Liver (tissue), 8 donors: ENCODE measurements at regions not wholly inside any gene's neighbourhood (a gene's known extent, or its start where the extent isn't known, plus 50 kb on each side); places are given as distances from the start of the nearest gene placed in this dataset.

ENCODE experiments used
- DNase-seq: peaks from one replicate; pipeline ENCODE4 v3.0.0-alpha.2; 2017; ENCODE audit warnings: low spot score
- H3K27ac ChIP-seq, 2 donors: one replicate each; pipeline ENCODE4 v1.7.0; 2013; ENCODE audit warnings: inconsistent platforms in 2 of 2, low read length in 2 of 2, control low read depth in 1 of 2, low read depth in 1 of 2, mild to moderate bottlenecking in 1 of 2
- H3K27me3 ChIP-seq, 4 donors: one replicate each; pipeline versions ENCODE4 v1.6.1 to v1.7.0; 2013; ENCODE audit warnings: low read length in 3 of 4, inconsistent platforms in 1 of 4, mild to moderate bottlenecking in 1 of 4, moderate library complexity in 1 of 4; ENCODE audit not compliant: control insufficient read depth in 4 of 4, insufficient read depth in 4 of 4
- H3K36me3 ChIP-seq, 4 donors: one replicate each; pipeline versions ENCODE4 v1.6.1 to v1.7.0; 2013; ENCODE audit warnings: low read length in 3 of 4, mild to moderate bottlenecking in 3 of 4, low read depth in 1 of 4, moderate library complexity in 1 of 4; ENCODE audit not compliant: control insufficient read depth in 4 of 4, insufficient read depth in 3 of 4
- H3K4me1 ChIP-seq, 4 donors: one replicate each; pipeline versions ENCODE4 v1.6.1 to v1.7.0; 2013; ENCODE audit warnings: low read length in 3 of 4, mild to moderate bottlenecking in 3 of 4, moderate library complexity in 1 of 4; ENCODE audit not compliant: control insufficient read depth in 4 of 4, insufficient read depth in 4 of 4
- H3K4me3 ChIP-seq, 3 donors: one replicate each; pipeline versions ENCODE4 v1.6.1 to v1.7.0; 2013; ENCODE audit warnings: low read length in 3 of 3, control low read depth in 1 of 3, low read depth in 1 of 3, mild to moderate bottlenecking in 1 of 3
- H3K9ac ChIP-seq, 2 donors: one replicate each; pipeline ENCODE4 v1.7.0; 2013; ENCODE audit warnings: low read length in 2 of 2, mild to moderate bottlenecking in 2 of 2, moderate library complexity in 2 of 2, control low read depth in 1 of 2, low read depth in 1 of 2
- H3K9me3 ChIP-seq, 4 donors: one replicate each; pipeline versions ENCODE4 v1.6.1 to v1.7.0; 2013; ENCODE audit warnings: low read length in 3 of 4; ENCODE audit not compliant: control insufficient read depth in 4 of 4
- EGR1 ChIP-seq, 2 donors: IDR thresholded peaks; 2 replicates each; pipeline ENCODE4 v1.6.1; 2016 to 2018; ENCODE audit warnings: antibody characterized with exemption in 2 of 2, low read depth in 2 of 2
- FOXA2 ChIP-seq: IDR thresholded peaks from 2 replicates; pipeline ENCODE4 v1.6.1; 2016; ENCODE audit warnings: antibody characterized with exemption
- GABPA ChIP-seq, 2 donors: IDR thresholded peaks in 1 of 2; conservative IDR thresholded peaks in 1 of 2; 2 replicates each; pipeline ENCODE4 v1.6.1; 2016; ENCODE audit warnings: antibody characterized with exemption in 2 of 2, mild to moderate bottlenecking in 1 of 2, moderate library complexity in 1 of 2
- JUND ChIP-seq, 2 donors: IDR thresholded peaks; 2 replicates each; pipeline ENCODE4 v1.6.1; 2016; ENCODE audit warnings: antibody characterized with exemption in 2 of 2
- NR2F2 ChIP-seq: IDR thresholded peaks from 2 replicates; pipeline ENCODE4 v1.6.1; 2016; ENCODE audit warnings: antibody characterized with exemption
- REST ChIP-seq: IDR thresholded peaks from 2 replicates; pipeline ENCODE4 v1.6.1; 2016; ENCODE audit warnings: antibody characterized with exemption, mild to moderate bottlenecking
- RXRA ChIP-seq, 2 donors: IDR thresholded peaks; 2 replicates each; pipeline ENCODE4 v1.6.1; 2017 to 2018; ENCODE audit warnings: antibody characterized with exemption in 2 of 2, mild to moderate bottlenecking in 1 of 2
- SP1 ChIP-seq: IDR thresholded peaks from 2 replicates; pipeline ENCODE4 v1.6.1; 2018; ENCODE audit warnings: antibody characterized with exemption, mild to moderate bottlenecking
- TAF1 ChIP-seq: conservative IDR thresholded peaks from 2 replicates; pipeline ENCODE4 v1.6.1; 2016; ENCODE audit warnings: antibody characterized with exemption, mild to moderate bottlenecking
- YY1 ChIP-seq: IDR thresholded peaks from 2 replicates; pipeline ENCODE4 v1.6.1; 2016; ENCODE audit warnings: antibody characterized with exemption, mild to moderate bottlenecking
- ZBTB33 ChIP-seq: IDR thresholded peaks from 2 replicates; pipeline ENCODE4 v1.6.1; 2016; ENCODE audit warnings: antibody characterized with exemption
- WGBS: extraction: QIAGEN DNeasy Blood & Tissue Kit; methylation state at CpG from one replicate; pipeline ENCODE4 v1.1.7; 2013; 5-methylcytosine and 5-hydroxymethylcytosine counted together
- TF ChIP-seq, protein P1 (sequence below): IDR thresholded peaks from 2 replicates; pipeline ENCODE4 v1.6.1; 2016; ENCODE audit warnings: antibody characterized with exemption
- TF ChIP-seq, protein P2 (sequence below): IDR thresholded peaks from 2 replicates; pipeline ENCODE4 v1.6.1; 2016; ENCODE audit warnings: antibody characterized with exemption
- TF ChIP-seq, protein P3 (sequence below): fragments of 150-350 bp; IDR thresholded peaks from 2 replicates; pipeline ENCODE4 v1.5.1; 2017; ENCODE audit warnings: improper control_type of control experiment, low read depth, low read length; ENCODE audit not compliant: missing input control
- donor health status: healthy.
- donor health status: healthy.
- donor health status: healthy.
- donor health status: healthy.
- donor health status: healthy.

DNA sequence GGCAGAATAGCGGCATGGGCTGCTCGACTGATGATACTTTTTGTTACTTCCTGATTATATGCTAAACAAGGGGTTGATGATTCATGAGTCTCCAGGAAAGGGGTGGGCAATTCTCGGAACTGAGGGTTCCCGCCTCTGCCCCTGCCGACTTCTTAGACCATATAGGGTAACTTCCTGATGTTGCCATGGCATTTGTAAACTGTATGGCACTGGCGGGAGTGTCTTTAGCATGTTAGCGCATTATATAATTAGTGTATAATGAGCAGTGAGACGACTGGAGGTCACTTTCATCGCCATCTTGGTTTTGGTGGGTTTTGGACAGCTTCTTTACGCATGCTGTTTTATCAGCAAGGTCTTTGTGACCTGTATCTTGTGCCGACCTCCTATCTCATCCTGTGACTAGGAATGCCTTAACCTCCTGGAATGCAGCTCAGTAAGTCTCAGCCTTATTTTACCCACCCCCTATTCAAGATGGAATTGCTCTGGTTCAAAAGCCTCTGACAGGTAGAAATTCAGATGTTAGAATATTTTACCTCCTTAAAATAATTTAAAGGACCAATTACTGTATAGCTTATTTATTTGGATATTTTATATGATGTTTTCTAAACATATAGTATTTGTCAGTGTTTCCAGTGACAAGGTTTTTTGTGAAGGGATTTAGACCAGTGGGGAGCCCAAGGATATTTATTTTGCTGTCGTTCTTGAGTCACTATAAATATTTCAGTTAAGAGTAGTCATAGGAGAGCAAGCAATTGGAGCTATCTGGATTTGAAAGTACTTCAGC lies 90.1 kb upstream of the PIK3CG start:
- H3K4me3 ChIP-seq, result no peak overlapping the region
- H3K9ac ChIP-seq, result no peak overlapping the region
- no peak for DNase-seq
- no peaks in the 10 kb centered on the region for H3K27me3 ChIP-seq
- H3K36me3 ChIP-seq, result no peaks in the 10 kb centered on the region
- TF ChIP-seq YY1 (no peak), REST (no peak), FOXA2 (no peak), RXRA (IDR thresholded peaks at IDR 0.05) (no peak), GABPA (IDR thresholded peaks at IDR 0.05 in 1 of 2, conservative IDR thresholded peaks at IDR 0.05 in 1 of 2) (no peak), SP1 (no peak), JUND (IDR thresholded peaks at IDR 0.05) (no peak)
- TF ChIP-seq, protein P1, sequence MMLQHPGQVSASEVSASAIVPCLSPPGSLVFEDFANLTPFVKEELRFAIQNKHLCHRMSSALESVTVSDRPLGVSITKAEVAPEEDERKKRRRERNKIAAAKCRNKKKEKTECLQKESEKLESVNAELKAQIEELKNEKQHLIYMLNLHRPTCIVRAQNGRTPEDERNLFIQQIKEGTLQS, result no peak
- TF ChIP-seq, protein P2, sequence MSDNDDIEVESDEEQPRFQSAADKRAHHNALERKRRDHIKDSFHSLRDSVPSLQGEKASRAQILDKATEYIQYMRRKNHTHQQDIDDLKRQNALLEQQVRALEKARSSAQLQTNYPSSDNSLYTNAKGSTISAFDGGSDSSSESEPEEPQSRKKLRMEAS, result no peak
- H3K4me1 ChIP-seq, result peaks cover 0 to 2% (median 0%) of the 10 kb centered on the region in 4 donors
- no peaks in the 10 kb centered on the region for H3K9me3 ChIP-seq
- WGBS, result 78% methylated on average over 12 of the region's 12 CpGs
- no peak overlapping the region for H3K27ac ChIP-seq

GRCh38 chr7:106775552-106775936 lies 89.5 kb upstream of the PIK3CG start:
- no peaks in the 10 kb centered on the region for H3K27me3 ChIP-seq
- H3K4me3 ChIP-seq, result no peak overlapping the region
- no peaks in the 10 kb centered on the region for H3K9me3 ChIP-seq
- H3K36me3 ChIP-seq, result no peaks in the 10 kb centered on the region
- no peak for DNase-seq
- peaks cover 0 to 2% (median 0%) of the 10 kb centered on the region in 4 donors for H3K4me1 ChIP-seq
- no peak overlapping the region for H3K27ac ChIP-seq
- WGBS, result 78% methylated on average over 4 of the region's 4 CpGs
- H3K9ac ChIP-seq, result no peak overlapping the region
- TF ChIP-seq RXRA (IDR thresholded peaks at IDR 0.05) (no peak), EGR1 (IDR thresholded peaks at IDR 0.05; ENCODE audit: low read depth in 2 of 2) (no peak), NR2F2 (no peak), ZBTB33 (no peak), TAF1 (no peak), JUND (IDR thresholded peaks at IDR 0.05) (no peak), GABPA (IDR thresholded peaks at IDR 0.05 in 1 of 2, conservative IDR thresholded peaks at IDR 0.05 in 1 of 2) (no peak)
- TF ChIP-seq, protein P1, result no peak
- TF ChIP-seq, protein P3, sequence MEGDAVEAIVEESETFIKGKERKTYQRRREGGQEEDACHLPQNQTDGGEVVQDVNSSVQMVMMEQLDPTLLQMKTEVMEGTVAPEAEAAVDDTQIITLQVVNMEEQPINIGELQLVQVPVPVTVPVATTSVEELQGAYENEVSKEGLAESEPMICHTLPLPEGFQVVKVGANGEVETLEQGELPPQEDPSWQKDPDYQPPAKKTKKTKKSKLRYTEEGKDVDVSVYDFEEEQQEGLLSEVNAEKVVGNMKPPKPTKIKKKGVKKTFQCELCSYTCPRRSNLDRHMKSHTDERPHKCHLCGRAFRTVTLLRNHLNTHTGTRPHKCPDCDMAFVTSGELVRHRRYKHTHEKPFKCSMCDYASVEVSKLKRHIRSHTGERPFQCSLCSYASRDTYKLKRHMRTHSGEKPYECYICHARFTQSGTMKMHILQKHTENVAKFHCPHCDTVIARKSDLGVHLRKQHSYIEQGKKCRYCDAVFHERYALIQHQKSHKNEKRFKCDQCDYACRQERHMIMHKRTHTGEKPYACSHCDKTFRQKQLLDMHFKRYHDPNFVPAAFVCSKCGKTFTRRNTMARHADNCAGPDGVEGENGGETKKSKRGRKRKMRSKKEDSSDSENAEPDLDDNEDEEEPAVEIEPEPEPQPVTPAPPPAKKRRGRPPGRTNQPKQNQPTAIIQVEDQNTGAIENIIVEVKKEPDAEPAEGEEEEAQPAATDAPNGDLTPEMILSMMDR, result no peak
